H9 (cell line): ENCODE measurements at regions not wholly inside any gene's neighbourhood (a gene's known extent, or its start where the extent isn't known, plus 50 kb on each side); places are given as distances from the start of the nearest gene placed in this dataset.

Experiments used
- DNase-seq: peaks from one replicate; pipeline ENCODE4 v3.0.0-alpha.2; 2017
- H2AFZ ChIP-seq: one replicate; pipeline ENCODE4 v1.6.1; 2013; ENCODE audit warnings: mild to moderate bottlenecking, low read length, control low read depth, moderate library complexity
- H2AK5ac ChIP-seq: 2 replicates; pipeline ENCODE4 v1.6.1; 2013; ENCODE audit warnings: low read length, control low read depth, mixed read lengths; ENCODE audit not compliant: insufficient read length
- H2BK120ac ChIP-seq: one replicate; pipeline ENCODE4 v1.6.1; 2013; ENCODE audit warnings: low read depth, mild to moderate bottlenecking, low read length, control low read depth, inconsistent platforms; ENCODE audit not compliant: poor library complexity, severe bottlenecking
- H2BK12ac ChIP-seq: 2 replicates; pipeline ENCODE4 v1.6.1; 2013; ENCODE audit warnings: low read length, control low read depth, mixed read lengths, low read depth; ENCODE audit not compliant: insufficient read length
- H2BK15ac ChIP-seq: 2 replicates; pipeline ENCODE4 v1.6.1; 2013; ENCODE audit warnings: low read depth, low read length, control low read depth
- H2BK20ac ChIP-seq: one replicate; pipeline ENCODE4 v1.6.1; 2013; ENCODE audit warnings: low read depth, mild to moderate bottlenecking, low read length, control low read depth, inconsistent platforms; ENCODE audit not compliant: poor library complexity, severe bottlenecking
- H2BK5ac ChIP-seq: 2 replicates; pipeline ENCODE4 v1.6.1; 2013; ENCODE audit warnings: low read length, control low read depth, mixed read lengths; ENCODE audit not compliant: insufficient read length
- H3K14ac ChIP-seq: 2 replicates; pipeline ENCODE4 v1.6.1; 2013; ENCODE audit warnings: low read length, control low read depth; ENCODE audit not compliant: insufficient read depth
- H3K18ac ChIP-seq: 2 replicates; pipeline ENCODE4 v1.6.1; 2013; ENCODE audit warnings: low read depth, mild to moderate bottlenecking, mixed read lengths, low read length, control low read depth; ENCODE audit not compliant: insufficient read length
- H3K23ac ChIP-seq: 2 replicates; pipeline ENCODE4 v1.6.1; 2013; ENCODE audit warnings: low read length, control low read depth, mixed read lengths, low read depth; ENCODE audit not compliant: insufficient read length
- H3K23me2 ChIP-seq: 2 replicates; pipeline ENCODE4 v1.6.1; 2013; ENCODE audit warnings: low read depth, mild to moderate bottlenecking, mixed read lengths, low read length, control low read depth; ENCODE audit not compliant: insufficient read length, poor library complexity, severe bottlenecking
- H3K27ac ChIP-seq: 2 replicates; pipeline ENCODE4 v1.5.1; 2013; ENCODE audit warnings: low read length, control low read depth, mixed read lengths, low read depth; ENCODE audit not compliant: insufficient read length
- H3K27me3 ChIP-seq: 2 replicates; pipeline ENCODE4 v1.6.1; 2013; ENCODE audit warnings: low read length, control low read depth, inconsistent platforms; ENCODE audit not compliant: insufficient read depth
- H3K4ac ChIP-seq: 2 replicates; pipeline ENCODE4 v1.6.1; 2013; ENCODE audit warnings: low read depth, mild to moderate bottlenecking, control low read depth, inconsistent platforms, low read length, moderate library complexity
- H3K4me1 ChIP-seq: 2 replicates; pipeline ENCODE4 v1.6.1; 2013; ENCODE audit warnings: low read length, control low read depth, inconsistent platforms; ENCODE audit not compliant: insufficient read depth
- H3K4me2 ChIP-seq: 2 replicates; pipeline ENCODE4 v1.6.1; 2013; ENCODE audit warnings: low read length, control low read depth, mixed read lengths; ENCODE audit not compliant: insufficient read length, insufficient read depth
- H3K56ac ChIP-seq: 2 replicates; pipeline ENCODE4 v1.6.1; 2013; ENCODE audit warnings: low read depth, mild to moderate bottlenecking, mixed read lengths, low read length, control low read depth; ENCODE audit not compliant: insufficient read length
- H3K79me1 ChIP-seq: 2 replicates; pipeline ENCODE4 v1.6.1; 2013; ENCODE audit warnings: low read depth, mild to moderate bottlenecking, moderate library complexity, low read length, control low read depth, inconsistent platforms; ENCODE audit not compliant: insufficient read depth, poor library complexity, severe bottlenecking
- H3K79me2 ChIP-seq: 2 replicates; pipeline ENCODE4 v1.6.1; 2013; ENCODE audit warnings: low read length, control low read depth, inconsistent platforms; ENCODE audit not compliant: insufficient read depth
- H3K9ac ChIP-seq: 2 replicates; pipeline ENCODE4 v1.6.1; 2013; ENCODE audit warnings: low read length, control low read depth, mixed read lengths; ENCODE audit not compliant: insufficient read length; ENCODE audit errors: extremely low read depth
- H3K9me3 ChIP-seq: one replicate; pipeline ENCODE4 v1.6.1; 2013; ENCODE audit warnings: low read depth, low read length, inconsistent platforms; ENCODE audit not compliant: control insufficient read depth
- H3T11ph ChIP-seq: one replicate; pipeline ENCODE4 v1.6.1; 2013; ENCODE audit warnings: mild to moderate bottlenecking, low read length, control low read depth, inconsistent platforms
- H4K20me1 ChIP-seq: one replicate; pipeline ENCODE4 v1.6.1; 2013; ENCODE audit not compliant: control insufficient read depth, insufficient read length, insufficient read depth
- H4K5ac ChIP-seq: 2 replicates; pipeline ENCODE4 v1.6.1; 2013; ENCODE audit warnings: low read depth, mild to moderate bottlenecking, mixed read lengths, low read length, control low read depth; ENCODE audit not compliant: insufficient read length
- H4K8ac ChIP-seq: replicated peaks from 2 replicates; pipeline ENCODE4 v1.6.1; 2013; ENCODE audit warnings: low read length, control low read depth, mixed read lengths, low read depth; ENCODE audit not compliant: insufficient read length
- H4K91ac ChIP-seq: 2 replicates; pipeline ENCODE4 v1.6.1; 2013; ENCODE audit warnings: low read depth, mild to moderate bottlenecking, moderate library complexity, mixed read lengths, low read length, control low read depth; ENCODE audit not compliant: insufficient read length
- H3K27ac Mint-ChIP-seq, 3 experiments: 2 replicates in 2 of 3; 3 replicates in 1 of 3; pipeline ENCODE4 v1.8.0; 2020 to 2021; ENCODE audit warnings: mixed read lengths in 3 of 3, mild to moderate bottlenecking in 1 of 3, moderate library complexity in 1 of 3
- H3K27me3 Mint-ChIP-seq: 2 replicates; pipeline ENCODE4 v1.8.0; 2021; ENCODE audit warnings: low read depth, mild to moderate bottlenecking, moderate library complexity, mixed read lengths
- H3K36me3 Mint-ChIP-seq, 3 experiments: 2 replicates in 2 of 3; 3 replicates in 1 of 3; pipeline ENCODE4 v1.8.0; 2020 to 2021; ENCODE audit warnings: low read depth in 3 of 3, mixed read lengths in 3 of 3; ENCODE audit not compliant: insufficient read depth in 1 of 3
- H3K4me1 Mint-ChIP-seq, 2 experiments: 2 replicates each; pipeline ENCODE4 v1.8.0; 2020; ENCODE audit warnings: mixed read lengths in 2 of 2
- H3K4me3 Mint-ChIP-seq, 2 experiments: 2 replicates in 1 of 2; 3 replicates in 1 of 2; pipeline ENCODE4 v1.8.0; 2020 to 2021; ENCODE audit warnings: mild to moderate bottlenecking in 2 of 2, mixed read lengths in 2 of 2, moderate library complexity in 1 of 2
- H3K9me3 Mint-ChIP-seq, 2 experiments: 2 replicates in 1 of 2; 3 replicates in 1 of 2; pipeline ENCODE4 v1.8.0; 2020; ENCODE audit warnings: mild to moderate bottlenecking in 2 of 2, mixed read lengths in 2 of 2, moderate library complexity in 1 of 2
- WGBS: extraction: QIAGEN DNeasy Blood & Tissue Kit; methylation state at CpG from one replicate; pipeline ENCODE4 v1.1.7; 2013; ENCODE audit warnings: missing lambda C conversion rate, low lambda C conversion rate, mixed read lengths; ENCODE audit not compliant: insufficient read length; ENCODE audit errors: extremely low coverage; 5-methylcytosine and 5-hydroxymethylcytosine counted together
- TF ChIP-seq, protein P1 (sequence below): fragments of 200-600 bp; sonication (generic); conservative IDR thresholded peaks from 3 replicates; pipeline ENCODE4 v1.8.0; 2021; ENCODE audit warnings: antibody characterized with exemption, mild to moderate bottlenecking

DNA sequence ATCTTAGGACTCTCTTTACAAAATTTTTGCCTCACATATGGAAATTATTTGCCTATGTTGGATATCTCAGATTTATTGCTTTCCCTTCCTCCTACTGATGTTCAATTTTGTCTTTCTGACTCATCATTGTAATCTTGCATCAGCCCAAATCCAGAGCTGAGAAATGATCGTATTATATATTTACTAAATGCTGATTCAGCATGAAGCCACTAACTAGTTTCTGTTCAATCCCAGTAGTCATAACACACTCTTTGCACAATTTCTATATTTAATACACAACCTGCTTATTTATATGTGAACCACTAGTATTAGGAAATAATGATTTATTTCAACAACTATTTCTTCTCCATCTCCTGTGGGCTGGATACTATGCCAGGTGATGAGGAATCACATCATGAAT, 161.1 kb upstream of the PCDH17 start:
- Mint-ChIP-seq H3K4me3 (no peak overlapping the region), H3K27me3 (no peaks in the 10 kb centered on the region), H3K36me3 (no peaks in the 10 kb centered on the region), H3K4me1 (no peaks in the 10 kb centered on the region), H3K9me3 (peaks cover 0 to 3% of the 10 kb centered on the region in 2 experiments; a peak in 2 of 5 replicates), H3K27ac (no peak overlapping the region)
- Histone ChIP-seq H3K4ac (no peak overlapping the region), H2BK5ac (no peak overlapping the region), H4K20me1 (no peaks in the 10 kb centered on the region), H2BK12ac (no peak overlapping the region), H3K79me2 (no peaks in the 10 kb centered on the region), H3K9me3 (no peaks in the 10 kb centered on the region), H3K4me2 (no peak overlapping the region), H3K18ac (no peak overlapping the region), H2BK15ac (no peak overlapping the region), H4K8ac (no peak overlapping the region), H2AK5ac (no peak overlapping the region), H3K4me1 (no peaks in the 10 kb centered on the region), H3T11ph (no peak overlapping the region), H2AFZ (no peak overlapping the region), H4K5ac (no peak overlapping the region), H3K79me1 (no peaks in the 10 kb centered on the region), H3K27me3 (no peaks in the 10 kb centered on the region), H2BK20ac (no peak overlapping the region), H2BK120ac (no peak overlapping the region), H4K91ac (no peak overlapping the region), H3K27ac (no peak overlapping the region), H3K14ac (no peak overlapping the region), H3K23me2 (no peaks in the 10 kb centered on the region), H3K56ac (no peak overlapping the region), H3K23ac (no peak overlapping the region), H3K9ac (no peak overlapping the region)
- TF ChIP-seq, protein P1, sequence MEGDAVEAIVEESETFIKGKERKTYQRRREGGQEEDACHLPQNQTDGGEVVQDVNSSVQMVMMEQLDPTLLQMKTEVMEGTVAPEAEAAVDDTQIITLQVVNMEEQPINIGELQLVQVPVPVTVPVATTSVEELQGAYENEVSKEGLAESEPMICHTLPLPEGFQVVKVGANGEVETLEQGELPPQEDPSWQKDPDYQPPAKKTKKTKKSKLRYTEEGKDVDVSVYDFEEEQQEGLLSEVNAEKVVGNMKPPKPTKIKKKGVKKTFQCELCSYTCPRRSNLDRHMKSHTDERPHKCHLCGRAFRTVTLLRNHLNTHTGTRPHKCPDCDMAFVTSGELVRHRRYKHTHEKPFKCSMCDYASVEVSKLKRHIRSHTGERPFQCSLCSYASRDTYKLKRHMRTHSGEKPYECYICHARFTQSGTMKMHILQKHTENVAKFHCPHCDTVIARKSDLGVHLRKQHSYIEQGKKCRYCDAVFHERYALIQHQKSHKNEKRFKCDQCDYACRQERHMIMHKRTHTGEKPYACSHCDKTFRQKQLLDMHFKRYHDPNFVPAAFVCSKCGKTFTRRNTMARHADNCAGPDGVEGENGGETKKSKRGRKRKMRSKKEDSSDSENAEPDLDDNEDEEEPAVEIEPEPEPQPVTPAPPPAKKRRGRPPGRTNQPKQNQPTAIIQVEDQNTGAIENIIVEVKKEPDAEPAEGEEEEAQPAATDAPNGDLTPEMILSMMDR = no peak
- DNase-seq = no peak
- WGBS = no CpG with 5 or more reads among the region's 1 CpG
